ENCODE measurements at regions not wholly inside any gene's neighbourhood (a gene's known extent, or its start where the extent isn't known, plus 50 kb on each side); places are given as distances from the start of the nearest gene placed in this dataset.

GRCh38 chr1:221620437-221621384, 121.2 kb downstream of the DUSP10 start:
- no peaks in the 10 kb centered on the region for H3K27me3 ChIP-seq (replicated peaks)
- in situ Hi-C loops (cut with HindIII; ENCODE audit: low pct_ligation_motif_present, low sequenced_read_pairs) = no loop called here
- TF ChIP-seq CTCF (IDR thresholded peaks at IDR 0.05; ENCODE audit: low read depth, low read length, missing control alignments) = no peak
- DNase-seq = no peak
- no peaks in the 10 kb centered on the region for H3K36me3 ChIP-seq (replicated peaks)
- H3K4me3 ChIP-seq (ENCODE audit: low read depth, low read length) = no peak overlapping the region
- H3K27ac ChIP-seq = no peak overlapping the region

GRCh38 chr1:221621683-221622082, 120.2 kb downstream of the DUSP10 start:
- no peak for TF ChIP-seq CTCF (IDR thresholded peaks at IDR 0.05; ENCODE audit: low read depth, low read length, missing control alignments)
- DNase-seq = no peak
- no peaks in the 10 kb centered on the region for H3K27me3 ChIP-seq (replicated peaks)
- no peak overlapping the region for H3K27ac ChIP-seq
- H3K4me3 ChIP-seq (ENCODE audit: low read depth, low read length) = no peak overlapping the region
- H3K36me3 ChIP-seq (replicated peaks) = no peaks in the 10 kb centered on the region
- in situ Hi-C loops (cut with HindIII; ENCODE audit: low pct_ligation_motif_present, low sequenced_read_pairs) = no loop called here

GRCh38 chr1:221622389-221622788, 119.5 kb downstream of the DUSP10 start:
- in situ Hi-C loops (cut with HindIII; ENCODE audit: low pct_ligation_motif_present, low sequenced_read_pairs) = no loop called here
- no peak for DNase-seq
- H3K27me3 ChIP-seq (replicated peaks) = no peaks in the 10 kb centered on the region
- no peak overlapping the region for H3K27ac ChIP-seq
- no peak overlapping the region for H3K4me3 ChIP-seq (ENCODE audit: low read depth, low read length)
- TF ChIP-seq CTCF (IDR thresholded peaks at IDR 0.05; ENCODE audit: low read depth, low read length, missing control alignments) = no peak
- no peaks in the 10 kb centered on the region for H3K36me3 ChIP-seq (replicated peaks)

GRCh38 chr1:221625026-221625425, 116.9 kb downstream of the DUSP10 start:
- Histone ChIP-seq H3K4me3 (ENCODE audit: low read depth, low read length) (no peak overlapping the region), H3K27me3 (replicated peaks) (no peaks in the 10 kb centered on the region), H3K36me3 (replicated peaks) (no peaks in the 10 kb centered on the region), H3K27ac (no peak overlapping the region)
- no peak for DNase-seq
- in situ Hi-C loops (cut with HindIII; ENCODE audit: low pct_ligation_motif_present, low sequenced_read_pairs) = no loop called here
- TF ChIP-seq CTCF (IDR thresholded peaks at IDR 0.05; ENCODE audit: low read depth, low read length, missing control alignments) = no peak

GRCh38 chr1:221626041-221626440, 115.8 kb downstream of the DUSP10 start:
- TF ChIP-seq CTCF (IDR thresholded peaks at IDR 0.05; ENCODE audit: low read depth, low read length, missing control alignments) = no peak
- H3K4me3 ChIP-seq (ENCODE audit: low read depth, low read length) = no peak overlapping the region

More at GRCh38 chr1:221626041-221626440, 115.8 kb downstream of the DUSP10 start:
- H3K27ac ChIP-seq = no peak overlapping the region
- no peak for DNase-seq
- in situ Hi-C loops (cut with HindIII; ENCODE audit: low pct_ligation_motif_present, low sequenced_read_pairs) = no loop called here
- H3K36me3 ChIP-seq (replicated peaks) = no peaks in the 10 kb centered on the region
- no peaks in the 10 kb centered on the region for H3K27me3 ChIP-seq (replicated peaks)
